Naive thymus-derived CD4-positive, alpha-beta T cell (primary cell): ENCODE measurements at regions not wholly inside any gene's neighbourhood (a gene's known extent, or its start where the extent isn't known, plus 50 kb on each side); places are given as distances from the start of the nearest gene placed in this dataset.

Experiments
- ATAC-seq: fragments of 150-1000 bp; cut with Tn5 transposase; 2 replicates; pipeline ENCODE4 v1.10.0; 2021; ENCODE audit warnings: mild to moderate bottlenecking, moderate library complexity
- CTCF ChIA-PET: fragments of 350-600 bp; sonication (Branson Sonifier 250); formaldehyde crosslinking; loops from one replicate; lab custom pipeline; 2021; ENCODE audit warnings: antibody characterized with exemption; lab: Charles Lee
- POLR2A ChIA-PET: fragments of 350-600 bp; sonication (Branson Sonifier 250); formaldehyde crosslinking; loops from one replicate; lab custom pipeline; 2021; ENCODE audit warnings: antibody characterized with exemption, inconsistent platforms; lab: Charles Lee
- DNase-seq, 9 donors: peaks; one replicate each; pipeline versions ENCODE4 v3.0.0 to v3.0.0-alpha.2; 2020 to 2022; ENCODE audit warnings: mixed read lengths in 1 of 9
- H3K27ac ChIP-seq: one replicate; pipeline ENCODE4 v1.7.0; 2013; ENCODE audit warnings: mild to moderate bottlenecking, low read depth, low read length, moderate library complexity
- H3K27me3 ChIP-seq, 2 donors: one replicate each; pipeline ENCODE4 v1.7.0; 2013; ENCODE audit warnings: low read length in 2 of 2, mild to moderate bottlenecking in 2 of 2, moderate library complexity in 2 of 2; ENCODE audit not compliant: control insufficient read depth in 2 of 2, insufficient read depth in 2 of 2
- H3K36me3 ChIP-seq, 3 experiments: 1 replicate in 2 of 3; 2 replicates in 1 of 3; pipeline ENCODE4 v1.7.0; 2013; ENCODE audit warnings: low read length in 3 of 3, mild to moderate bottlenecking in 3 of 3, moderate library complexity in 1 of 3; ENCODE audit not compliant: insufficient read depth in 3 of 3, control insufficient read depth in 2 of 3
- H3K4me1 ChIP-seq, 2 donors: one replicate each; pipeline ENCODE4 v1.7.0; 2013; ENCODE audit warnings: low read length in 2 of 2, mild to moderate bottlenecking in 2 of 2, moderate library complexity in 1 of 2; ENCODE audit not compliant: control insufficient read depth in 2 of 2, insufficient read depth in 2 of 2
- H3K4me3 ChIP-seq: 2 replicates; pipeline ENCODE4 v1.7.0; 2013; ENCODE audit warnings: mild to moderate bottlenecking, low read length
- H3K9me3 ChIP-seq, 3 experiments: 1 replicate in 2 of 3; 2 replicates in 1 of 3; pipeline ENCODE4 v1.7.0; 2013; ENCODE audit warnings: low read length in 3 of 3; ENCODE audit not compliant: control insufficient read depth in 2 of 3
- H3K27ac Mint-ChIP-seq, 9 donors: one replicate each; pipeline ENCODE4 v1.8.0; 2020 to 2022; ENCODE audit warnings: mixed read lengths in 9 of 9, mild to moderate bottlenecking in 8 of 9, moderate library complexity in 5 of 9, inconsistent platforms in 2 of 9
- H3K27me3 Mint-ChIP-seq, 5 donors: one replicate each; pipeline ENCODE4 v1.8.0; 2021 to 2022; ENCODE audit warnings: mixed read lengths in 5 of 5, mild to moderate bottlenecking in 1 of 5
- H3K36me3 Mint-ChIP-seq, 5 donors: one replicate each; pipeline ENCODE4 v1.8.0; 2020 to 2022; ENCODE audit warnings: mixed read lengths in 5 of 5, mild to moderate bottlenecking in 3 of 5, inconsistent platforms in 1 of 5
- H3K4me1 Mint-ChIP-seq, 7 donors: one replicate each; pipeline ENCODE4 v1.8.0; 2020 to 2022; ENCODE audit warnings: mixed read lengths in 7 of 7, mild to moderate bottlenecking in 3 of 7, inconsistent platforms in 1 of 7
- H3K4me3 Mint-ChIP-seq, 10 donors: one replicate each; pipeline ENCODE4 v1.8.0; 2020 to 2022; ENCODE audit warnings: mild to moderate bottlenecking in 10 of 10, mixed read lengths in 10 of 10, moderate library complexity in 6 of 10, inconsistent platforms in 2 of 10
- H3K9me3 Mint-ChIP-seq, 11 donors: one replicate each; pipeline ENCODE4 v1.8.0; 2020 to 2022; ENCODE audit warnings: mixed read lengths in 11 of 11, mild to moderate bottlenecking in 4 of 11, inconsistent platforms in 1 of 11, moderate library complexity in 1 of 11
- intact Hi-C, 2 donors: fragments of 100-400 bp; cut with micrococcal nuclease; formaldehyde crosslinking; loops; one replicate each; pipeline ENCODE4 v1.15.1; 2023

DNA sequence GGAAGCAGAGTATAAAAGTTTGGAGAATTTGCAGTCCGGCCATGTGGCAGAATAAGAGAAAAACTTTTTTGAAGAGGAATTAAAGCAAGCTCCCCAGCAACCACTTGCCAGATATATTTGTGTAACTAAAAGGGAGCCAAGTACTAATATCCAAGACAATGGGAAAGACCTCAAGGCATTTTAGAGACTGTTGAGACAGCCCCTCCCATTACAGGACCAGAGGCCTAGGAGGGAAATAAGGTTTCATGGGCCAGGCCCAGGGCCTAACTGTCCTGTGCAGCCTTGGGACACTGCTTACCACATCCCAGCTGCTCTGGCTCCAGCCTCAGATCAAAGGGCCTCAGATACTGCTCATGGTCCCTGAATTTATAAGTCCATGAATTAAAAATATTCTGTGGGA lies 659.4 kb downstream of the PCDH19 start:
- Histone ChIP-seq H3K27me3 (no peaks in the 10 kb centered on the region), H3K9me3 (no peaks in the 10 kb centered on the region), H3K36me3 (no peaks in the 10 kb centered on the region), H3K4me3 (no peak overlapping the region), H3K27ac (no peak overlapping the region), H3K4me1 (no peaks in the 10 kb centered on the region)
- intact Hi-C loops, result no loop called here
- Mint-ChIP-seq H3K4me1 (no peaks in the 10 kb centered on the region), H3K36me3 (no peaks in the 10 kb centered on the region), H3K9me3 (peaks cover 0 to 6% (median 2%) of the 10 kb centered on the region in 11 donors), H3K27me3 (no peaks in the 10 kb centered on the region), H3K27ac (no peak overlapping the region), H3K4me3 (no peak overlapping the region)
- CTCF ChIA-PET, result no interaction called here
- ATAC-seq (no peak), DNase-seq (no peak)
- POLR2A ChIA-PET, result no interaction called here

DNA sequence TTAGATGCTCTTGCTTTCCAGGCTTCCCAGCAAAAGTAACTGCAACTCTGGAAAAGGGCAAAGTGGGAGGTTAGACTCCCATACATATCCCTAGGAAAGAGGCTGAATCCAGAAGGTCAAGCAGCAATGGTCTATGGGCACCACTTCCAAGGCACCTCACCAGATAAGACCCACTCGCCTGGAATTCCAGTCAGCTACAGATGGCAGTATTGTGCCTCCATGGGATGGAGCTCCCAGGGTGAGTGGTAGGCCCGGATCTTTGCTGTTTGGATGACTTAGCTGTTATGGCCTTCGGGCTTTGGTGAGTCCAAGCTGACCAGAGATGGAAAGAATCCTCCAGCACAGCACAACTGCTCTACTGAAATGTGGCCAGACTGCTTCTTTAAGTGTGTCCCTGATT lies 688.0 kb downstream of the PCDH19 start:
- Mint-ChIP-seq H3K4me3 (peak overlapping the region in 1 of 10 donors; percentile 21), H3K36me3 (no peaks in the 10 kb centered on the region), H3K9me3 (peaks cover 0 to 6% (median 0%) of the 10 kb centered on the region in 11 donors), H3K27ac (no peak overlapping the region), H3K4me1 (no peaks in the 10 kb centered on the region), H3K27me3 (no peaks in the 10 kb centered on the region)
- no peak overlapping the region for H3K27ac ChIP-seq
- DNase-seq (no peak), ATAC-seq (no peak)
- no peaks in the 10 kb centered on the region for H3K4me1 ChIP-seq
- POLR2A ChIA-PET, result no interaction called here
- CTCF ChIA-PET, result no interaction called here
- intact Hi-C loops, result no loop called here
- no peaks in the 10 kb centered on the region for H3K9me3 ChIP-seq
- no peaks in the 10 kb centered on the region for H3K27me3 ChIP-seq
- no peaks in the 10 kb centered on the region for H3K36me3 ChIP-seq
- H3K4me3 ChIP-seq, result no peak overlapping the region

DNA sequence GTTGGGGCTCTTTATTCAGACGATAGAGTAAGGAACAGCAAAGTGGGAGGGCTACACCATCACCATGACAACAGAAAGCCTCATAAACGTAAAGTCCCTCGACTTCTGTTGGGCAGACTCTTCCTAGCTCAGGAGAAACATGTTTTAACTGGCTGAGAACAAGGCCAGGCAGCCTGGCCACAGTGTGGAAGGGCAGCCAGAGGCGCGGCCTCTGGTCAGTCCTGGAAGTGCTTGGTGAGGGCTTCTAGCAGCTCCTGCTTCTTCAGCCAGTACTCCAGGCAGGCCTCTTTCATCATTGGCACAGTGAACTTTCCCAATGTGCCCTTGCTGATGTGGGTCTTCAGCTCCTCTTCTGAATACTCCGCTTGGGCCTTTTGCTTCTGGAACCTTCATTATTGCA lies 690.9 kb downstream of the PCDH19 start:
- peaks cover 0 to 5% (median 0%) of the 10 kb centered on the region in 11 donors for H3K9me3 Mint-ChIP-seq
- POLR2A ChIA-PET, result no interaction called here
- intact Hi-C loops, result no loop called here

DNA sequence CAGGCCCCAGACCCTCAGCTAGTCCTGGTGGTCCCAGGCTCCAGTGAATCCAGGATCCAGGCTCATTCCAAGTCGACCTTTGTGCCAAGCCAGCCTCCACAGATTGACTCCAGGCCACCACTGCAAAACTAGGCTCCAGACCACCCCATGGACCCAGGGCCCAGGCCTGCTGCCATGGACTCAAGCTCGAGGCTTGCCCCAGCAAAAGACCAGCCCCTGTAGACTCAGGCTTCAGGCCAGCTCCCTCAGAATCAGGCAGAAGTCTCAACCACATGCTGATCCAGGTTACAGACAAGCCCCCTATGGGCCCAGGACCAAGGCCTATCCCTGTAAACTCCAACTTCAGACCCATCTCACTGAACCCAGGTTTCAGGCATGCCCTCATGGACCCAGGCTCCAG lies 692.4 kb downstream of the PCDH19 start:
- intact Hi-C loops, result no loop called here
- H3K27ac Mint-ChIP-seq, result no peak overlapping the region
- ChIA-PET POLR2A (no interaction called here), CTCF (no interaction called here)
- Histone ChIP-seq H3K27ac (no peak overlapping the region), H3K4me3 (no peak overlapping the region), H3K36me3 (no peaks in the 10 kb centered on the region), H3K27me3 (no peaks in the 10 kb centered on the region), H3K9me3 (no peaks in the 10 kb centered on the region), H3K4me1 (no peaks in the 10 kb centered on the region)
- H3K27me3 Mint-ChIP-seq, result no peaks in the 10 kb centered on the region
- no peaks in the 10 kb centered on the region for H3K4me1 Mint-ChIP-seq
- DNase-seq (no peak), ATAC-seq (no peak)
- no peak overlapping the region for H3K4me3 Mint-ChIP-seq
- no peaks in the 10 kb centered on the region for H3K36me3 Mint-ChIP-seq
- peaks cover 0 to 5% (median 0%) of the 10 kb centered on the region in 11 donors for H3K9me3 Mint-ChIP-seq

More for the DNA sequence above, 690.9 kb downstream of the PCDH19 start:
- no peak for DNase-seq
- no peaks in the 10 kb centered on the region for H3K9me3 ChIP-seq
- no peak overlapping the region for H3K27ac ChIP-seq
- no peaks in the 10 kb centered on the region for H3K36me3 Mint-ChIP-seq
- no peaks in the 10 kb centered on the region for H3K27me3 ChIP-seq
- H3K4me3 Mint-ChIP-seq, result no peak overlapping the region
- H3K27ac Mint-ChIP-seq, result no peak overlapping the region
- no peaks in the 10 kb centered on the region for H3K4me1 ChIP-seq
- H3K27me3 Mint-ChIP-seq, result no peaks in the 10 kb centered on the region
- H3K36me3 ChIP-seq, result no peaks in the 10 kb centered on the region
- H3K4me3 ChIP-seq, result no peak overlapping the region
- ATAC-seq, result no peak
- no peaks in the 10 kb centered on the region for H3K4me1 Mint-ChIP-seq
- CTCF ChIA-PET, result no interaction called here

DNA sequence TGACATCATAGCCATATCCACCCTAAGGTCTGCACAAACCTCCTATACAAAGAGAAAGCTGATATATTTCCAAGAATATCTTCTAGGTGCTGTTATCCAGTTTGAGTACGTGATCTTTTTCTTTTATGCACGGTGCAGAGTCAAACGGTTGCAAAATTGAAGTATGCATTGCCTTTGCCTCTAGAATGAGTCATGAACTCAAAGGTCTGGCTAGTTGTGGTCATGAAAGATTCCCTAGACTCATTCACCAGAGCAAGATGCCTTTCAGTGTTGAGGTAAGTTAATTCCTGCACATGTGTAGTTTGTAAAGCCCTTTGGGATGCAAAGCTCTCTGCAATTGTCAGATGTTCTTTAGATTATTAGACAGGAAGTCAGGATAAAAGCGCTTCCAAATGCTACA lies 704.4 kb downstream of the PCDH19 start:
- Mint-ChIP-seq H3K27ac (no peak overlapping the region), H3K9me3 (peaks cover 0 to 3% (median 0%) of the 10 kb centered on the region in 11 donors), H3K4me3 (no peak overlapping the region), H3K4me1 (no peaks in the 10 kb centered on the region), H3K27me3 (no peaks in the 10 kb centered on the region), H3K36me3 (no peaks in the 10 kb centered on the region)
- H3K36me3 ChIP-seq, result no peaks in the 10 kb centered on the region
- POLR2A ChIA-PET, result no interaction called here
- H3K27ac ChIP-seq, result no peak overlapping the region
- H3K4me1 ChIP-seq, result no peaks in the 10 kb centered on the region
- DNase-seq (no peak), ATAC-seq (no peak)
- H3K4me3 ChIP-seq, result no peak overlapping the region
- H3K27me3 ChIP-seq, result no peaks in the 10 kb centered on the region
- H3K9me3 ChIP-seq, result no peaks in the 10 kb centered on the region
- intact Hi-C loops, result no loop called here
- CTCF ChIA-PET, result no interaction called here

DNA sequence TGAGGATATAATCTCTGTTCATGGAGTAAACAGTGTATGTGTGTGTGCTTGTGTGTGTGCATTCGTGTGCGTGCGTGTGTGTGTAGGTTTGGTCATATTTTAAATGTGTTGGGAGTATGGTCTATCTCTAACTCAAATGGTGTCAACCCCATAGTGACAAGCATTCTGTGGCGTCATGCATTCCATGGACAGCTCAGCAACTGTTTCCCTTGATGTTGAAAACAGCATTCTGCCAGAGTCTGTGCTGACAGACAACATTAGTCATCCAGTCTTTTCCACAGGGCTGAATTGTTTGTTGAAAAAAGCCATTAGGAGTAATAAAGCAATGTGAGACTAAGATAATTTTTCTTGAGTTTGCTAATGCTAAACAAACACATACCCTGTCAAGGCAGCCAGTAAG lies 706.6 kb downstream of the PCDH19 start:
- no peaks in the 10 kb centered on the region for H3K4me1 ChIP-seq
- no peaks in the 10 kb centered on the region for H3K9me3 ChIP-seq
- Mint-ChIP-seq H3K27ac (no peak overlapping the region), H3K36me3 (no peaks in the 10 kb centered on the region), H3K27me3 (no peaks in the 10 kb centered on the region), H3K9me3 (peaks cover 0 to 3% (median 0%) of the 10 kb centered on the region in 11 donors), H3K4me3 (no peak overlapping the region), H3K4me1 (no peaks in the 10 kb centered on the region)
- H3K36me3 ChIP-seq, result no peaks in the 10 kb centered on the region
- intact Hi-C loops, result no loop called here
- ChIA-PET CTCF (no interaction called here), POLR2A (no interaction called here)
- no peak overlapping the region for H3K4me3 ChIP-seq
- ATAC-seq, result no peak
- no peak overlapping the region for H3K27ac ChIP-seq
- no peaks in the 10 kb centered on the region for H3K27me3 ChIP-seq
- no peak for DNase-seq

DNA sequence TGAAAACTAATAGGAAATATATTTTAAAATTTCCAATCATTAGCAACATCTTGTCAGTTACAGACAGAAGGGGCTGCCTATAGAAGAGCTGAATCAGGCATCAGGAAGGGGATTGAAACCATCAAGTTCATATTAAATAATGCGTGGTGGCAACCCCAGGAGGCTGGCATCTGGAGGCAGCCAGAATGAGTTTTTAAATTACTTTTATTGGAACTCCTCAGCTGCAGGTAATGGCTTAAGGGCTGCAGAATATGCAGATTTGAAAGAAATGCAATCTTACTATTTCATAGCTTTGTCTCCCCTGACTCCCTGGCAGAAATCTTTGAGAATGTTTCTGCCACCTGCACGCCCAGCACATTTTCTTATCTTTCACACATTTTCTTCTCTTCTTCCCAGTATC lies 711.6 kb downstream of the PCDH19 start:
- no peak overlapping the region for H3K27ac ChIP-seq
- no peaks in the 10 kb centered on the region for H3K27me3 Mint-ChIP-seq
- CTCF ChIA-PET, result no interaction called here
- no peaks in the 10 kb centered on the region for H3K9me3 Mint-ChIP-seq
- POLR2A ChIA-PET, result no interaction called here
- H3K4me1 ChIP-seq, result no peaks in the 10 kb centered on the region
- no peak overlapping the region for H3K4me3 Mint-ChIP-seq
- intact Hi-C loops, result no loop called here
- H3K27ac Mint-ChIP-seq, result no peak overlapping the region
- no peaks in the 10 kb centered on the region for H3K4me1 Mint-ChIP-seq
- H3K9me3 ChIP-seq, result no peaks in the 10 kb centered on the region
- H3K27me3 ChIP-seq, result no peaks in the 10 kb centered on the region
- H3K36me3 ChIP-seq, result no peaks in the 10 kb centered on the region
- ATAC-seq (no peak), DNase-seq (no peak)
- no peak overlapping the region for H3K4me3 ChIP-seq
- H3K36me3 Mint-ChIP-seq, result no peaks in the 10 kb centered on the region
